GM12891 (cell line): ENCODE measurements at regions not wholly inside any gene's neighbourhood (a gene's known extent, or its start where the extent isn't known, plus 50 kb on each side); places are given as distances from the start of the nearest gene placed in this dataset.

ENCODE experiments used
- PAX5 ChIP-seq: IDR thresholded peaks from 2 replicates; pipeline ENCODE4 v1.6.1; 2011; ENCODE audit warnings: low read length, moderate library complexity, mild to moderate bottlenecking; ENCODE audit not compliant: insufficient read depth, severe bottlenecking
- POLR2A ChIP-seq: IDR thresholded peaks from 2 replicates; pipeline ENCODE4 v1.6.1; 2011; ENCODE audit warnings: low read depth, low read length, control low read depth
- POLR2AphosphoS5 ChIP-seq: IDR thresholded peaks from 2 replicates; pipeline ENCODE4 v1.6.1; 2011; ENCODE audit warnings: low read depth, low read length, control low read depth
- SPI1 ChIP-seq: IDR thresholded peaks from 2 replicates; pipeline ENCODE4 v1.6.1; 2011; ENCODE audit warnings: low read depth, low read length, control low read depth
- TAF1 ChIP-seq: IDR thresholded peaks from 2 replicates; pipeline ENCODE4 v1.6.1; 2011; ENCODE audit warnings: low read depth, low read length, control low read depth

DNA sequence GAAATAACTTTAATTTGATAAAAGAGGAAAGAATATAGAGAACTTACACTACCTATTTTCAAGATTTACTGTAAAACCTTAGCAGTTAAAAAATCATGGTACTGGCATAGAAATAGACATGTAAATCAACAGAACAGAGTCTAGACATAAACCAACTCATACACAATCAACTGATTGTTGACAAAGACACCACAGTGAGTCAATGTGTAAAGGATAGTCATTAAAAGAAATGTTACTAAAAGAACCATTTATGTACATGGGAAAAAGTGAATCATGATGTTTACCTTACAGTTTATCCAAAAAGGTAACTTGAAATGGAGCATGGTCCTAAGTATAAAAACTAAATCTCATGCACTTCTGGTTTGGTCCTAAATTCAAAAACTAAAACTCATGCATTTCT, 847.4 kb downstream of the IGSF11 start:
- no peak for TF ChIP-seq POLR2A
- TF ChIP-seq SPI1, result no peak
- TF ChIP-seq POLR2AphosphoS5, result no peak
- TF ChIP-seq TAF1, result no peak
- TF ChIP-seq PAX5, result no peak
